HG02852 (cell line): ENCODE measurements at regions not wholly inside any gene's neighbourhood (a gene's known extent, or its start where the extent isn't known, plus 50 kb on each side); places are given as distances from the start of the nearest gene placed in this dataset.

Experiments used
- ATAC-seq: cut with Tn5 transposase; IDR thresholded peaks from one replicate; pipeline ENCODE4 v1.9.1; 2021; ENCODE audit warnings: mild to moderate bottlenecking, moderate library complexity; ENCODE audit not compliant: unreplicated experiment

- ATAC-seq: no peak
These were observed 57.3 kb downstream of the KCNA4 start for GRCh38 chr11:29959488-29959887.

GRCh38 chr11:29957431-29957830 lies 59.4 kb downstream of the KCNA4 start:
- ATAC-seq: no peak

DNA sequence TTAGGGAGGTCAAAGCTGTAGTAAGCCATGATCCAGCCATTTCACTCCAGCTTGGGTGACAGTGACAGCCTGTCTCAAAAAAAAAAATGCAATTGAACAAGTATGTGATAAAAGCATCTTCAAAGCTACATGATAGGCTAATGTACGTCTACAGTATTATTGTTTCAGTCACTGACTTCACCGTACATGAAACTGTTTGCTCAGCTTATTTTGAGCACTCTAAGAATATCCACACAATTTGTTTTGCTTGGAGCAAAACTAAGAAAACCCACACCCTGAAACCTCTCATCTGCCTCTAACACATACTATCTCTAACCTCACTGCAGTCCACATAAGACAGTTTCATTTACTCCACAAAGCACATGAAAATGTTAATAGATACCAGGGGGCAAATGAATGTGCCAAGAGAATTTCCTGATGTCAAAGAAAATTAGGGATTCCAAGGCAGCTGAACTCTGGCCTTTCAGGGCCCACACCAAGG lies 60.7 kb downstream of the KCNA4 start:
- no peak for ATAC-seq

- no peak for ATAC-seq
These were observed 73.5 kb downstream of the KCNA4 start for GRCh38 chr11:29943347-29943746.

- ATAC-seq: no peak
These were observed 79.3 kb downstream of the KCNA4 start for GRCh38 chr11:29937526-29937925.

DNA sequence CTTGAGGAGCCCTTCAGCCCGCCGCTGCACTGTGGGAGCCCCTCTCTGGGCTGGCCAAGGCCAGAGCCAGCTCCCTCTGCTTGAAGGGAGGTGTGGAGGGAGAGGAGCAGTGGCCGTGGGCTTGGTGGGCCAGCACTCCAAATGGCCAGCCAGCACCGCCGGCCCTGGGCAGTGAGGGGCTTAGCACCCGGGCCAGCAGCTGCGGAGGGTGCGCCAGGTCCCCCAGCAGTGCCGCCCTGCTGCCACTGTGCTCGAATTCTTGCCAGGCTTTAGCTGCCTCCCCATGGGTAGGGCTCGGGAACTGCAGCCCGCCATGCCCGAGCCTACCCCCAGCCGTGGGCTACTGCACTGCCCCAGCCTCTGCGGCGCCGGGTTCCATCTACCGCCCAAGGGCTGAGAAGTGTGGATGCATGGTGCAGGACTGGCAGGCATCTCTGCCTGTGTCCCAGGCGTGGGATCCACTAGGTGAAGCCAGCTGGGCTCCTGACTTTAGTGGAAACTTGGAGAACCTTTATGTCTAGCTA lies 82.7 kb downstream of the KCNA4 start:
- no peak for ATAC-seq

GRCh38 chr11:29916040-29916439 lies 100.8 kb downstream of the KCNA4 start:
- ATAC-seq: no peak

GRCh38 chr11:29914203-29914930 lies 102.5 kb downstream of the KCNA4 start:
- ATAC-seq: no peak

GRCh38 chr11:29913352-29913751 lies 103.5 kb downstream of the KCNA4 start:
- no peak for ATAC-seq

GRCh38 chr11:29900382-29900781 lies 116.4 kb downstream of the KCNA4 start:
- ATAC-seq: no peak

GRCh38 chr11:29879560-29879959 lies 137.3 kb downstream of the KCNA4 start:
- no peak for ATAC-seq

DNA sequence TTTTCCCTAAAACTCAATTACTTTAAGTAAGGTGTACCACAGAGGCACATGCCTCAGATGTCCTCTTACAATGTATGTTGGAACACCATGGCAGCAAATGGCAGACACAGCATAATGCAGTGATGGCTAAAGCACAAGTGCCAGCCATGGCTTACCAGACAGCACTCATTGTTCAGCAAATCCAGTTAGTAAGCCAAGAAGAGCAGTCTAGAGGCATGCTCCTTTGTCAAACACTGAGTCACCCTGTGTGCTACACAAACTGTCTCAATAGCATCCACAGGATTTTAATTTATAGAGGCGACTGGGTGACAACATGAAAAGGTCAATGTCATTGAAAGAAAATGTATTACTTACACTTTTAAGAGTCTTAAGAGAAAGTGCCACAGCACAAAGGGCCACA lies 140.6 kb downstream of the KCNA4 start:
- no peak for ATAC-seq

DNA sequence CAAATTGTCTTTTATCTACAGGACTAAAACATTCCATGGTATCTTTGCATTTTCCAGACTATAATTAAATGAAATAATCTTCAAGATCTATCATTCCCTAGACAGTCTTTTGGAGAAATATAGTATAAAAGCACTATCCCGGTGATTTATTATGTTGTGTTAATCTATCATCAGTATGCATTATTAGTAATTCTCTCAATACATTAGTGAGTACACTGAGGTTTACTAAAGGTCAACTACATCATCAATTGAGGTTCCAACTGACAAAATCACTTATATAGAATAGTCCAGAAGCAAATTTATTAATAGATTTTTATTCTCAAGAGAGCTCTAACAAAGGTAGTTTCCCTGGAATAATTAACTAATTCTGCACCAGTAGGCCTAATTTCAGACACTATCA lies 169.6 kb downstream of the KCNA4 start:
- no peak for ATAC-seq

- no peak for ATAC-seq
These were observed 172.0 kb downstream of the KCNA4 start for GRCh38 chr11:29844701-29845379.

GRCh38 chr11:29844031-29844430 lies 172.8 kb downstream of the KCNA4 start:
- ATAC-seq: no peak

GRCh38 chr11:29842061-29842460 lies 174.8 kb downstream of the KCNA4 start:
- ATAC-seq: no peak

- ATAC-seq: no peak
These were observed 190.0 kb downstream of the KCNA4 start for GRCh38 chr11:29826878-29827277.

GRCh38 chr11:29816359-29816758 lies 200.5 kb downstream of the KCNA4 start:
- ATAC-seq: no peak

DNA sequence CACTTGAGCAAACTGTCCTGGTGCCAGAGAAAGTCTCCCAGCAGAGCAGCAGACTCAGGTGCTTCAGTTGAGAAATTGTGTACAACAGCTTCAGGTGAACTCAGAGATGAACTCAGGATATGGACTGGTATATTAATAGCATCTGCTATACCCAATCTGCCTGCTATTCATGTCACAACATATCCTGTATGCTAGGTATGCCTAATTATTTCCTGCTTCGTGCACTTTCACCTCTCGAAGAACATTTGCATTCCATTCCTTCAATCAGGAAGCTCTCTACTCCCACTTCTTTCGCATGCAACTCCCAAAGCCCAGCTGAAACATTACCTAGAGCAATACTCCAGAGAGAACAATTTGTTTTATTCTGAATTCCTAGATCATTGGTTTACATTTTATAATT lies 207.7 kb downstream of the KCNA4 start:
- ATAC-seq: no peak

GRCh38 chr11:29802522-29802921 lies 214.3 kb downstream of the KCNA4 start:
- no peak for ATAC-seq

- ATAC-seq: no peak
These were observed 215.3 kb downstream of the KCNA4 start for GRCh38 chr11:29801561-29801960.

DNA sequence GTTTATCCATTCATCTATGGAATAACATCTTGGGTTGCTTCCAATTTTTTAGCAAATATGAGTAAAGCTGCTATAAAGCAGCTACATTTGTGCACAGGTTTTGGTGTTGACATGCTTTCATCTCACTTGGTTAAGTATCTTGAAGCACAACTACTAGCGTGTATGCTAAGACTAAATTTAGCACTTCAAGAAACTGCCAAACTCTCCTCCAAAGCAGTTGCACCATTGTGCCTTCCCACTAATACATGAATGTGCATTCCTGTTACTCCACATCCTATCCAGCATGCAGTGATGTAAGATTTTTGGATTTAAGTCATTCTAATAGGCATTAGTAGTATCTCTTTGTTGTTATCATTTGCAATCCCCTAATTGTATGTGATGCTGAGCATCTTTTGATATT lies 230.7 kb downstream of the KCNA4 start:
- no peak for ATAC-seq
